ENCODE measurements at regions not wholly inside any gene's neighbourhood (a gene's known extent, or its start where the extent isn't known, plus 50 kb on each side); places are given as distances from the start of the nearest gene placed in this dataset.
A peak's percentile ranks its signal among the peaks of the same experiment; 100 is the strongest.

- no peak for DNase-seq (ENCODE audit: low spot score)
Observed at GRCh38 chr14:35222872-35223466, 69.2 kb upstream of the PSMA6 start.

- DNase-seq (ENCODE audit: low spot score) = no peak
Observed at GRCh38 chr14:35223927-35224326, 68.3 kb upstream of the PSMA6 start.

- no peak for DNase-seq (ENCODE audit: low spot score)
Observed at GRCh38 chr14:35224615-35225014, 67.6 kb upstream of the PSMA6 start.

GRCh38 chr14:35229084-35229791, 62.9 kb upstream of the PSMA6 start:
- peak; percentile 31 for DNase-seq (ENCODE audit: low spot score)

GRCh38 chr14:35229792-35230089, 62.4 kb upstream of the PSMA6 start:
- no peak for DNase-seq (ENCODE audit: low spot score)

- DNase-seq (ENCODE audit: low spot score) = no peak
Observed at GRCh38 chr14:35231207-35231760, 60.9 kb upstream of the PSMA6 start.

- DNase-seq (ENCODE audit: low spot score) = no peak
Observed at GRCh38 chr14:35234012-35234805, 58.0 kb upstream of the PSMA6 start.

GRCh38 chr14:35235840-35236239, 56.3 kb upstream of the PSMA6 start:
- no peak for DNase-seq (ENCODE audit: low spot score)

- no peak for DNase-seq (ENCODE audit: low spot score)
Observed at GRCh38 chr14:35236806-35237205, 55.4 kb upstream of the PSMA6 start.

- no peak for DNase-seq (ENCODE audit: low spot score)
Observed at GRCh38 chr14:35240231-35240630, 52.0 kb upstream of the PSMA6 start.

All from hematopoietic multipotent progenitor cell treated with erythropoietin and hydrocortisone succinate and interleukin-3 and kit ligand, for 15 days (in vitro differentiated cells).